22Rv1 (cell line): ENCODE measurements at regions not wholly inside any gene's neighbourhood (a gene's known extent, or its start where the extent isn't known, plus 50 kb on each side); places are given as distances from the start of the nearest gene placed in this dataset.
"Not testable (repeated sequence)": the region's sequence is repeated elsewhere in the genome, so short reads cannot be mapped to it uniquely, and the experiment has no call there.

Experiments
- H3K27ac ChIP-seq: fragments of 450-650 bp; 2 replicates; pipeline ENCODE4 v1.5.1; 2017
- ZFX ChIP-seq: fragments of 450-650 bp; IDR thresholded peaks from 2 replicates; pipeline ENCODE4 v1.6.1; 2017; ENCODE audit warnings: antibody characterized with exemption, borderline replicate concordance
- TF ChIP-seq, protein P1 (sequence below): fragments of 450-650 bp; IDR thresholded peaks from 2 replicates; pipeline ENCODE4 v1.5.1; 2017; ENCODE audit warnings: mild to moderate bottlenecking

DNA sequence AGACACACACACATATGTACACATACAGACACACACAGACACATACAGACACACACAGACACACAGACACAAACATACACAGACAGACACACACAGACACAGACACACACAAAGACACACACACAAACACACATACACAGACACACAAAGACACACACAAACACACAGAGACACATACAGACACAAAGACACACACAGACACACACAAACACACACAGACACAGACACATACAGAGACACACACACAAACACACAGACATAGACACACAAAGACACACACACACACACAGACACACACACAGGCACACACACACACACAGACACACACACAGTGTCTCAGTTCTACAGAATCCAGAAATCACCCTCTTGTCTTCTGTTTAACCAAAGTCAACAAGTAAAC lies 280.7 kb downstream of the ASMT start:
- TF ChIP-seq, protein P1, sequence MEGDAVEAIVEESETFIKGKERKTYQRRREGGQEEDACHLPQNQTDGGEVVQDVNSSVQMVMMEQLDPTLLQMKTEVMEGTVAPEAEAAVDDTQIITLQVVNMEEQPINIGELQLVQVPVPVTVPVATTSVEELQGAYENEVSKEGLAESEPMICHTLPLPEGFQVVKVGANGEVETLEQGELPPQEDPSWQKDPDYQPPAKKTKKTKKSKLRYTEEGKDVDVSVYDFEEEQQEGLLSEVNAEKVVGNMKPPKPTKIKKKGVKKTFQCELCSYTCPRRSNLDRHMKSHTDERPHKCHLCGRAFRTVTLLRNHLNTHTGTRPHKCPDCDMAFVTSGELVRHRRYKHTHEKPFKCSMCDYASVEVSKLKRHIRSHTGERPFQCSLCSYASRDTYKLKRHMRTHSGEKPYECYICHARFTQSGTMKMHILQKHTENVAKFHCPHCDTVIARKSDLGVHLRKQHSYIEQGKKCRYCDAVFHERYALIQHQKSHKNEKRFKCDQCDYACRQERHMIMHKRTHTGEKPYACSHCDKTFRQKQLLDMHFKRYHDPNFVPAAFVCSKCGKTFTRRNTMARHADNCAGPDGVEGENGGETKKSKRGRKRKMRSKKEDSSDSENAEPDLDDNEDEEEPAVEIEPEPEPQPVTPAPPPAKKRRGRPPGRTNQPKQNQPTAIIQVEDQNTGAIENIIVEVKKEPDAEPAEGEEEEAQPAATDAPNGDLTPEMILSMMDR = no peak
- TF ChIP-seq ZFX = no peak
- H3K27ac ChIP-seq = no peak overlapping the region

DNA sequence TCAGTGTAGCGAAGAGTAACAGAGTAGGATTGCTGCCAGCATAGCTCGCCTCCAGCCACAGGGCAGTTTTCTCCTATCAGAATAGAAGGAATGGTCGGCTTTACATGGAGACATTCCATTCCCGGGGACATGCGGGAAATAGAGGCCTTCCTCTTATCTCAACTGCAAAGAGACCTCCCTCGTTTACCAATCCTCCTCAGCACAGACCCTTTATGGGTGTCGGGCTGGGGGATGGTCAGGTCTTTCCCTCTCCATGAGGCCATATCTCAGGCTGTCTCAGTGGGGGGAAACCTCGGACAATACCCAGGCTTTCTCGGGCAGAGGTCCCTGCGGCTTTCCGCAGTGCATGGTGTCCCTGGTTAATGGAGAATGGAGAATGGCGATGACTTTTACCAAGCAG lies 285.0 kb downstream of the ASMT start:
- H3K27ac ChIP-seq = no peak overlapping the region
- no peak for TF ChIP-seq ZFX
- TF ChIP-seq, protein P1 = no peak

GRCh38 chrX:1902901-1903235 lies 288.0 kb downstream of the ASMT start:
- H3K27ac ChIP-seq = no peak overlapping the region
- TF ChIP-seq ZFX = no peak
- TF ChIP-seq, protein P1 = no peak

DNA sequence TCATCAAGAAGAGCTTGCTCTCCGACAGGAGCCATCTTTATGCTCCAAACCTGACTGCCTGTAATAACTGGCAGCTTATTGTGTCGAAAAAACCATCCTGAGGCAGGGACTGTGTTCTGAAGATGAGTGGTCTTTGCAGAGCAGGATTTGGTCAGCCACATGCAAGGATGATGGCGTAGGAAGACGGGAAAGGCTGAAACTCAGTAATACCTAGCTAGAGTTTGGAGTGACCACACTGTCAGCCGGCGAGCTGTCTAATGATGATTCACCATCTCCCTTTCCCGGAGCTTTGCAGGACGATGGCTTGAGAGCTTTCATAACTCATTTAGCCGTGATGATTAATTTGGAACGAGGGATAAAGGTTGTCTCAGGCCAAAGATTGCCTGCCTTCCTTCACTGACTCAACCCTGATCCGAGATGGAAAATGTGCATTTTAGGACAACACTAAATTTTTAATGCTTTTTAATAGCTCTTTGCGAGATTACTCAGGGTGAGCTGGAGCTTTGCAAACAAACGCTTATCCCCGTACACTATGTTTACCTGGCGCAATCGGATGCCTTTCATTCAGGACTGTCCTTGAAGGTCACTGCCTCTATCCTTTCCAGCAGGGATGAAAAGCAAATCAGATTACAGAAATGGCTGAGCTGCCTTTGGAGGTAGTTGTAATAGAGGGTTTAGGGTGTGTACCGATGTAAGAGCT lies 288.5 kb downstream of the ASMT start:
- TF ChIP-seq, protein P1 = no peak
- TF ChIP-seq ZFX = no peak
- no peak overlapping the region for H3K27ac ChIP-seq

GRCh38 chrX:1904663-1905218 lies 289.9 kb downstream of the ASMT start:
- no peak overlapping the region for H3K27ac ChIP-seq
- TF ChIP-seq, protein P1 = no peak
- TF ChIP-seq ZFX = no peak

- no peak overlapping the region for H3K27ac ChIP-seq
- TF ChIP-seq ZFX = no peak
- TF ChIP-seq, protein P1 = no peak
Observed at GRCh38 chrX:1906028-1906427, 291.2 kb downstream of the ASMT start.

GRCh38 chrX:1908996-1909395 lies 294.1 kb downstream of the ASMT start:
- H3K27ac ChIP-seq = not testable (repeated sequence)
